ENCODE measurements at regions not wholly inside any gene's neighbourhood (a gene's known extent, or its start where the extent isn't known, plus 50 kb on each side); places are given as distances from the start of the nearest gene placed in this dataset.

DNA sequence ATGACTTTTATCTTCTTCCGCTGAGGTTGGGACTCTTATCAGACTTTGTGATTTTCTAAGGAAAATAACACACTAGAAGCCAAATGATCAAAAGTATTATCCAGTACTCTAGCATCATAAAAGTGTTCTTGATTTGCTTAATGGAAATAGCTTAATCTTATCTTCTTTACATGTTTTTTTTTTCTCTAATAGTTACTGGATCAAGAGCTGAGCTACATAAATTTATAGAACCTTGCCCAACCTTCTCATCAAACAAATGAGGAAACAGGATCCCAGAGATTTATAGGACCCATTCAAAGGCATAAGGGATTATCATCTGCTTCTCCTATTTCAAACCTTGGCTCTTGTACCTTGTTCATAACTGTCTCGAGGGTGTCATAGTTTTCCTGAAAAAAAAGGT, 68.3 kb upstream of the WDR17 start:
- POLR2A ChIA-PET, result no interaction called here
- TF ChIP-seq L3MBTL2 (conservative IDR thresholded peaks at IDR 0.05) (no peak), NFRKB (IDR thresholded peaks at IDR 0.05) (no peak), FOXM1 (IDR thresholded peaks at IDR 0.05; ENCODE audit: borderline replicate concordance) (no peak), FOXK2 (IDR thresholded peaks at IDR 0.05) (no peak), ZNF384 (IDR thresholded peaks at IDR 0.05) (no peak), SUZ12 (IDR thresholded peaks at IDR 0.05) (no peak), ELF4 (IDR thresholded peaks at IDR 0.05) (no peak), LEF1 (IDR thresholded peaks at IDR 0.05; ENCODE audit: borderline replicate concordance) (no peak), HDGF (IDR thresholded peaks at IDR 0.05; ENCODE audit: borderline replicate concordance) (no peak), TARDBP (IDR thresholded peaks at IDR 0.05) (no peak), BHLHE40 (IDR thresholded peaks at IDR 0.05; ENCODE audit: borderline replicate concordance) (no peak), ARNT (IDR thresholded peaks at IDR 0.05) (no peak), CTBP1 (IDR thresholded peaks at IDR 0.05; ENCODE audit: borderline replicate concordance) (no peak), SP1 (IDR thresholded peaks at IDR 0.05) (no peak), FOXA1 (IDR thresholded peaks at IDR 0.05) (no peak)
- TF ChIP-seq, protein P1, sequence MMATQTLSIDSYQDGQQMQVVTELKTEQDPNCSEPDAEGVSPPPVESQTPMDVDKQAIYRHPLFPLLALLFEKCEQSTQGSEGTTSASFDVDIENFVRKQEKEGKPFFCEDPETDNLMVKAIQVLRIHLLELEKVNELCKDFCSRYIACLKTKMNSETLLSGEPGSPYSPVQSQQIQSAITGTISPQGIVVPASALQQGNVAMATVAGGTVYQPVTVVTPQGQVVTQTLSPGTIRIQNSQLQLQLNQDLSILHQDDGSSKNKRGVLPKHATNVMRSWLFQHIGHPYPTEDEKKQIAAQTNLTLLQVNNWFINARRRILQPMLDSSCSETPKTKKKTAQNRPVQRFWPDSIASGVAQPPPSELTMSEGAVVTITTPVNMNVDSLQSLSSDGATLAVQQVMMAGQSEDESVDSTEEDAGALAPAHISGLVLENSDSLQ (IDR thresholded peaks at IDR 0.05), result no peak
- CTCF ChIA-PET, result interaction anchor here (1.5 kb wide), 1 partner anchor 126 kb away, joined by 5 read pairs; no protein-coding TSS in a partner anchor
- DNase-seq (ENCODE audit: extremely low spot score), result no peak

DNA sequence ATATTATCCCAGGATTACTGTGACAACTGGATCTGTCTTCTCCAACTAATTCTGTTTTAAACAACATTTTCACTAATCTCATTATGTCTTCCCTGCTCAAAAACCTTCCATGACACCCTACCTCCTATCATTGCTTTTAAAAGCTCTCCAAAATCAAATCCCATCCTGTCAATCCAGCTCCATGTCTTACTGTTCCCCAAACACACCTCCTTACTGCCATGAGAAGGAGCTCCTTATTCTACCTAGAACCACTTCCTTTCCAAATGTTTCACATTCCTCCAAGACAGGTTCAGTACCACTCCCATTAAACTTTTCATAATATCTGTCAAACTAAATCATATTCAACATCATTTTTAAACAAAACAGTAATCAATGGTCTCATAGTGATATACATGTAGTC, 66.9 kb upstream of the WDR17 start:
- CTCF ChIA-PET, result no interaction called here
- POLR2A ChIA-PET, result no interaction called here
- DNase-seq (ENCODE audit: extremely low spot score), result peak; percentile 10
- TF ChIP-seq, protein P1 (IDR thresholded peaks at IDR 0.05), result no peak
- TF ChIP-seq ZNF384 (IDR thresholded peaks at IDR 0.05), result no peak
- no peak for TF ChIP-seq ARNT (IDR thresholded peaks at IDR 0.05)
- TF ChIP-seq LEF1 (IDR thresholded peaks at IDR 0.05; ENCODE audit: borderline replicate concordance), result no peak
- no peak for TF ChIP-seq FOXK2 (IDR thresholded peaks at IDR 0.05)
- no peak for TF ChIP-seq HDGF (IDR thresholded peaks at IDR 0.05; ENCODE audit: borderline replicate concordance)
- no peak for TF ChIP-seq SUZ12 (IDR thresholded peaks at IDR 0.05)
- TF ChIP-seq NFRKB (IDR thresholded peaks at IDR 0.05), result no peak
- TF ChIP-seq SP1 (IDR thresholded peaks at IDR 0.05), result no peak

DNA sequence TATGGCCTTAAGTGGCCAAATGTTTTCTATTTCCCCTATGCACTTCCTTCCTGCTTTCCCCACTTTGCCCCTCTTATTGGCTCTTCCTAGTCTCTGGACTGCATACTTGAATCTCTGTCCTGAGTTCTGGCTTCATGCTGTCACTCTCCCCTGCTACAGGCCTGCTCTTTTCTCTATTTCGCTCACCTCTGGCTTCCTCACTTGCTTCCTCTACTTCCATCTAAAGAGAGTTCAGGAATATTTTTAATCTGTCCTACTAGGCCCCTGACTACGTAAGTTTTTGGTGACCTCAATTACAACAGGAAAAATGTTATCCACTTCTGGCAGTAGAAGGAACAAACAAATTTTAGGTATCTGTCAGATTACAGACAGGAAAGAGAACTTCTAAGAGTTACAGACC, 65.7 kb upstream of the WDR17 start:
- no peak for DNase-seq (ENCODE audit: extremely low spot score)
- ChIA-PET POLR2A (no interaction called here), CTCF (no interaction called here)
- TF ChIP-seq SP1 (IDR thresholded peaks at IDR 0.05), result no peak
- TF ChIP-seq BHLHE40 (IDR thresholded peaks at IDR 0.05; ENCODE audit: borderline replicate concordance), result no peak
- no peak for TF ChIP-seq TARDBP (IDR thresholded peaks at IDR 0.05)
- TF ChIP-seq L3MBTL2 (conservative IDR thresholded peaks at IDR 0.05), result no peak
- no peak for TF ChIP-seq FOXA1 (IDR thresholded peaks at IDR 0.05)
- TF ChIP-seq FOXM1 (IDR thresholded peaks at IDR 0.05; ENCODE audit: borderline replicate concordance), result no peak
- TF ChIP-seq LEF1 (IDR thresholded peaks at IDR 0.05; ENCODE audit: borderline replicate concordance), result no peak
- no peak for TF ChIP-seq ZNF384 (IDR thresholded peaks at IDR 0.05)
- TF ChIP-seq, protein P1 (IDR thresholded peaks at IDR 0.05), result no peak
- TF ChIP-seq HDGF (IDR thresholded peaks at IDR 0.05; ENCODE audit: borderline replicate concordance), result no peak

DNA sequence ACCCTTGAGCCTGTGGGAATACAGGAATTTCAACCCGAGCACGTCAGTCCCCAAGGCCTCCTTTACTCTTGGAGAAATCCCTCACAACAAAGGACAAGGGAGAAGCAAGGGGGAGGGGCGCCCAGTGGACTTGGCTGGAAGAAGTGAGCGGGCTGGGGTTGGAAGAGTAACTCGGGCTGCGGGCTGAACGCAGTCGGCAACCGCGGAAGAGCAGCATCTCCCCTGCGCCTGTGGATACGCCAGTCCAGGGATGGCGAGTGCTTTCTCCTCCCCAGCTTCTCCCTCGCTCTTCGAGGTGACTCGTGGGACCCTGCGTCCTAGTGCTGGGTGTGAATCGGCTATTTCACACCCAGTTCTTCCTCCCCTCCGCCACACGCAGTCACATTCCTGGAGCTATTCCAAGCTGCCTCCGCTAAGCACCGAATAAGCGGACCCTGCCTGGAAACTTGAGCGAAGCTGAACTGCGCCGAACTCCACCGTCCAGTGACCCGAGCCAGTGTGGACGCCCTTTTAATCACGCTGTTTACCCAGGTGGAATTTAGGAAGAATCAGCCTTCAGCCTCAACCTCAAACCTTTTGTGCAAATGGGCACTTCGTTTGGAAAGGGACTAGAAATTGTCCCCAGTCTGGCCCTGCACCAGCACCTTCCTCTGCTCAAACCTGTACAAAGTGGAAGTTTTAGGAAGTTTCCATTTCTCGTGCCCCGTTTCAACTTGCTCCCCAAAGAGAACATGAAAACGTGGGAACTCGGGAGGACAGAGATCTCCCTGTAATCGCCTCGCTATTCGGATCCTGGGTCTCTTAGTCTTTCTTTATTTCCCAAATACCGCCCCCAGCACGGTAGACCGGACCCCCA, 64.3 kb upstream of the WDR17 start:
- TF ChIP-seq BHLHE40 (IDR thresholded peaks at IDR 0.05; ENCODE audit: borderline replicate concordance), result no peak
- peak; percentile 73 for TF ChIP-seq L3MBTL2 (conservative IDR thresholded peaks at IDR 0.05)
- ChIA-PET POLR2A (interaction anchor here (0.7 to 1.2 kb wide), 3 partner anchors 10 to 74 kb away, joined by 3 read pairs; no protein-coding TSS in a partner anchor), CTCF (no interaction called here)
- peak; percentile 68 for DNase-seq (ENCODE audit: extremely low spot score)

DNA sequence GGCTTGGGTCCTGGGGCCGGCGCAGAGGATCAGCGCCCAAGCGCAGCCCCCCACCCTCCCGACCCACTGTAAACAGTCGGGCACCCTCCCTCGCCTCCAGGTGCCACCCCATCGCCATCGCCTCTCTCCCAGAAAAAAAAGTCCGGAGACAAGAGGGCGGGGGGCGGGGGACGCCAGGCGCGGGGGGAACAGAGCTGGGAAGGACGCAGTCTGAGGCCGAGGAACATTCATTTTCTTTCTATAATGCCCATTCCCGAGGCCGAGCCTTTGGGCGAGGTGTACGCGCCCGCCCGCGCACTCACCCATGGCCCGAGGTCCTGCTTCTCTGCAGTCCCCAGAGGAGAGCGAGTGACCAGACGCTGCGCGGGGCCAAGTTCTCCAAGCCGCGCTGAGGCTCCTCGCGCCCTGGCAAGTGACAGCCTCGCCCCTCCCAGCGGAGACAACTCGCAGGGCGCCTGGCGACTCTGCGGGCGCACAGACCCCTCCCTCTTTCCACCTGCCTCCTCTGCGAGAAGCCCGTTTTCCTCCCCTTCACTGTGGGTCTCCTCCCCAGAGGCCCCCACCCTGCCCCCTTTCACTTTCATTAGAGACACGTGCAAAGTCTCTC, 63.5 kb upstream of the WDR17 start:
- CTCF ChIA-PET, result no interaction called here
- DNase-seq (ENCODE audit: extremely low spot score), result peak; percentile 67
- POLR2A ChIA-PET, result interaction anchor here (0.9 to 1.2 kb wide), 2 partner anchors 15 to 74 kb away, joined by 3 read pairs; no protein-coding TSS in a partner anchor
- TF ChIP-seq L3MBTL2 (conservative IDR thresholded peaks at IDR 0.05) (peak; percentile 57), ARNT (IDR thresholded peaks at IDR 0.05) (no peak)

DNA sequence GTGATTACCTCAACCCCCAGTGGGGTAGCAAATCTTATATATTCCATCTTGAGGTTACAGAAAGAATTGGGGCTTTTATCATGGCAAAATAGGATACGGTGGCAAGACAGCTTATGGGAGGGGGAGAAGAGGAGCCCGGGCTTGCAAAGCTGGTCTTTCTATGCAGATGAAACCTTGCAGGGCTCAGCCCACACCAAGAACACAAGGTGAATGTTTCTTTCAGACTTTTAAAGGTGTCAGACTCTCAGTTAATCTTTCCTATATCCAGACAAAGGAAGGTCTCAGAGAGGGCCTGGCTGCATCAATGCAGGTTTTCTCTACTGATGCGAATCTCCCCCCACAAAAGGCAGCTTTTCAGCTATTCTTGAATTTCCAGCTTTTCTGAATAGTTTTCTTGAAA, 59.9 kb upstream of the WDR17 start:
- no peak for DNase-seq (ENCODE audit: extremely low spot score)
- ChIA-PET CTCF (no interaction called here), POLR2A (no interaction called here)
- TF ChIP-seq TARDBP (IDR thresholded peaks at IDR 0.05) (no peak), SP1 (IDR thresholded peaks at IDR 0.05) (no peak), NFRKB (IDR thresholded peaks at IDR 0.05) (no peak), L3MBTL2 (conservative IDR thresholded peaks at IDR 0.05) (no peak), CTBP1 (IDR thresholded peaks at IDR 0.05; ENCODE audit: borderline replicate concordance) (no peak), HDGF (IDR thresholded peaks at IDR 0.05; ENCODE audit: borderline replicate concordance) (no peak), SUZ12 (IDR thresholded peaks at IDR 0.05) (no peak), ELF4 (IDR thresholded peaks at IDR 0.05) (no peak), LEF1 (IDR thresholded peaks at IDR 0.05; ENCODE audit: borderline replicate concordance) (no peak), FOXM1 (IDR thresholded peaks at IDR 0.05; ENCODE audit: borderline replicate concordance) (no peak)
- TF ChIP-seq, protein P1 (IDR thresholded peaks at IDR 0.05), result no peak

Measured in HEK293T (cell line).